ENCODE measurements at regions not wholly inside any gene's neighbourhood (a gene's known extent, or its start where the extent isn't known, plus 50 kb on each side); places are given as distances from the start of the nearest gene placed in this dataset.

DNA sequence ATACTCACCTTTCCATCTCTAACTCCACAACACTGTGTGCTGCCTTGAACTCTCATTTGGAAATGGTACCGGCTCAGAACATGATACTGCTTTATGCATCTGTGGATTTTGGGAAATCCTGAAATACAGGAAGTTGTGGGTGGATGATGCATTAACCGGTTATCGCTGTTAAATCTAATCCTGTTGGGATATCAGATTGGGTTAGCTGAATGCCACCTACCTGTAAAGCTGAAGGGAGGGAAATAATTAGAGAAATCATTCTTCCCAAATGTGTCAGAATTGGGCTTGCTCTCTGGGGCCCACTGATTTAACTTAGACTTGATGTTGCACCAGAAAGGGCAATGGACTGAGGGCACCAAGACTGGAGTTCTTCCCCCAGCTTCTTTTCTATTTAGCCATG, 54.0 kb downstream of the CH25H start:
- H4K20me1 ChIP-seq (ENCODE audit: control insufficient read depth, insufficient read depth, insufficient read length) = no peaks in the 10 kb centered on the region
- Mint-ChIP-seq H3K27ac (no peak overlapping the region), H3K4me3 (no peak overlapping the region), H3K4me1 (no peaks in the 10 kb centered on the region), H3K27me3 (ENCODE audit: low read depth) (no peaks in the 10 kb centered on the region), H3K36me3 (ENCODE audit: insufficient read depth in 1 of 3, low read depth in 3 of 3) (no peaks in the 10 kb centered on the region), H3K9me3 (no peaks in the 10 kb centered on the region; a peak in 1 of 5 replicates)
- no peak overlapping the region for H3K23ac ChIP-seq (ENCODE audit: insufficient read length, low read depth, low read length)
- no peak overlapping the region for H3K56ac ChIP-seq (ENCODE audit: insufficient read length, low read depth, low read length)
- H3K14ac ChIP-seq (ENCODE audit: insufficient read depth, low read length) = no peak overlapping the region
- H2BK20ac ChIP-seq (ENCODE audit: low read depth, low read length, poor library complexity, severe bottlenecking) = no peak overlapping the region
- no peak overlapping the region for H2BK5ac ChIP-seq (ENCODE audit: insufficient read length, low read length)
- peak overlapping the region; percentile 40 for H2AFZ ChIP-seq (ENCODE audit: low read length)
- no peak overlapping the region for H2AK5ac ChIP-seq (ENCODE audit: insufficient read length, low read length)
- no peaks in the 10 kb centered on the region for H3K79me1 ChIP-seq (ENCODE audit: insufficient read depth, low read depth, low read length, poor library complexity, severe bottlenecking)
- no peak for DNase-seq
- H4K8ac ChIP-seq (replicated peaks; ENCODE audit: insufficient read length, low read depth, low read length) = no peak overlapping the region
- no peak overlapping the region for H3K9ac ChIP-seq (ENCODE audit: extremely low read depth, insufficient read length, low read length)
- H3K27me3 ChIP-seq (ENCODE audit: insufficient read depth, low read length) = no peaks in the 10 kb centered on the region
- no peak overlapping the region for H4K91ac ChIP-seq (ENCODE audit: insufficient read length, low read depth, low read length)
- H3T11ph ChIP-seq (ENCODE audit: low read length) = no peak overlapping the region
- no peaks in the 10 kb centered on the region for H3K79me2 ChIP-seq (ENCODE audit: insufficient read depth, low read length)
- no peaks in the 10 kb centered on the region for H3K23me2 ChIP-seq (ENCODE audit: insufficient read length, low read depth, low read length, poor library complexity, severe bottlenecking)
- no peak overlapping the region for H3K18ac ChIP-seq (ENCODE audit: insufficient read length, low read depth, low read length)
- no peak overlapping the region for H2BK15ac ChIP-seq (ENCODE audit: low read depth, low read length)
- H3K9me3 ChIP-seq (ENCODE audit: control insufficient read depth, low read depth, low read length) = no peaks in the 10 kb centered on the region
- TF ChIP-seq, protein P1, sequence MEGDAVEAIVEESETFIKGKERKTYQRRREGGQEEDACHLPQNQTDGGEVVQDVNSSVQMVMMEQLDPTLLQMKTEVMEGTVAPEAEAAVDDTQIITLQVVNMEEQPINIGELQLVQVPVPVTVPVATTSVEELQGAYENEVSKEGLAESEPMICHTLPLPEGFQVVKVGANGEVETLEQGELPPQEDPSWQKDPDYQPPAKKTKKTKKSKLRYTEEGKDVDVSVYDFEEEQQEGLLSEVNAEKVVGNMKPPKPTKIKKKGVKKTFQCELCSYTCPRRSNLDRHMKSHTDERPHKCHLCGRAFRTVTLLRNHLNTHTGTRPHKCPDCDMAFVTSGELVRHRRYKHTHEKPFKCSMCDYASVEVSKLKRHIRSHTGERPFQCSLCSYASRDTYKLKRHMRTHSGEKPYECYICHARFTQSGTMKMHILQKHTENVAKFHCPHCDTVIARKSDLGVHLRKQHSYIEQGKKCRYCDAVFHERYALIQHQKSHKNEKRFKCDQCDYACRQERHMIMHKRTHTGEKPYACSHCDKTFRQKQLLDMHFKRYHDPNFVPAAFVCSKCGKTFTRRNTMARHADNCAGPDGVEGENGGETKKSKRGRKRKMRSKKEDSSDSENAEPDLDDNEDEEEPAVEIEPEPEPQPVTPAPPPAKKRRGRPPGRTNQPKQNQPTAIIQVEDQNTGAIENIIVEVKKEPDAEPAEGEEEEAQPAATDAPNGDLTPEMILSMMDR (conservative IDR thresholded peaks at IDR 0.05) = no peak
- no peak overlapping the region for H3K4me2 ChIP-seq (ENCODE audit: insufficient read depth, insufficient read length, low read length)
- H4K5ac ChIP-seq (ENCODE audit: insufficient read length, low read depth, low read length) = no peak overlapping the region
- no peak overlapping the region for H2BK12ac ChIP-seq (ENCODE audit: insufficient read length, low read depth, low read length)
- no peaks in the 10 kb centered on the region for H3K4me1 ChIP-seq (ENCODE audit: insufficient read depth, low read length)
- WGBS (ENCODE audit: extremely low coverage, insufficient read length, low lambda C conversion rate) = no CpG with 5 or more reads among the region's 3 CpGs
- no peak overlapping the region for H2BK120ac ChIP-seq (ENCODE audit: low read depth, low read length, poor library complexity, severe bottlenecking)
- H3K4ac ChIP-seq (ENCODE audit: low read depth, low read length) = no peak overlapping the region
- no peak overlapping the region for H3K27ac ChIP-seq (ENCODE audit: insufficient read length, low read depth, low read length)
